ENCODE measurements at regions not wholly inside any gene's neighbourhood (a gene's known extent, or its start where the extent isn't known, plus 50 kb on each side); places are given as distances from the start of the nearest gene placed in this dataset.

DNA sequence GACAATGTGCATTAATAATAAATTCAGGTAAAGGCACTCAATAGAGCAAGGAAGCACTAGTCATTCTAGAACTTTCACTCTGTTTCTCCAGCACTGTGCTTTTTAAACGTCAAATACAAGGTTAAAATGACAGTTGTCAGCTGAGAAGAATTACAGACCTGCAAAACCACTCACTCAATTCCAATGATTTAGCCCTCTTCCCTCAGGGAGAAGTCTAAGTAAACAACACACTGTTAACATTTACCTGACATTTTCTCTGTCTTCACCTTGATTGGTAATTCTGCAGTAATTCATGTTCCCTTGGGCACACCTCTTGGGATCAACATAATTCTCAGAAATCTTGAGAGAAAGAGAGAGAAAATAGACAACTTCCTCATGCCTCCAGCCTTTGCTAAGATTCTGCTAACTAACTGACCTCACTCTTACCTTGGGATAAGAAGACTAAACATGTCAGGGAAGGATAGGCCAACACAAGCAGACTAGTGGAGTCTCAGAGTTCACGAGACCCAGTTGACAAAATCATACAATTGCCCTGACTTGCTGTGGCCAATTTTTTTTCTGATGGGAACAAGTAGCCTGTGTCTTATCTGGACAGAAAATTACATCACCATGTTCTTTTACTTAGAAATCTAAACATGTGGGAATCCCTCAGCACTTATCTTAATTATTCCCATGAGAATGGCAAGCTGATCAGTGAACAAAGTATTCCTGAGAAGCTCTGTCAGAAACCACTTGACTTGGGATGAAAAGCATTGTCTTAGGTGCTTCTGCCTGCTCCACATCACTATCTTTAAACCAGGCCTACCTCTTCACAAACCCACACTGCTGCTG is 516.8 kb upstream of the FAT3 start:
- TF ChIP-seq WT1 (tag by site-specific recombination; IDR thresholded peaks at IDR 0.05) (no peak), GLIS2 (tag by site-specific recombination; IDR thresholded peaks at IDR 0.05) (no peak), OSR2 (tag by site-specific recombination; IDR thresholded peaks at IDR 0.05) (0 out of 2 replicates have a peak, but pooled peaks have one; percentile 12), ZNF596 (tag by site-specific recombination; IDR thresholded peaks at IDR 0.05) (no peak)
- H3K36me3 ChIP-seq (ENCODE audit: control insufficient read depth in 2 of 2, insufficient read depth in 1 of 2, low read length in 2 of 2), result no peaks in the 10 kb centered on the region
- no peak overlapping the region for H3K4me3 ChIP-seq (ENCODE audit: low read depth, low read length)
- no peaks in the 10 kb centered on the region for H3K9me3 ChIP-seq (ENCODE audit: control insufficient read depth, insufficient read depth, low read depth, low read length)
- CTCF ChIA-PET, result no interaction called here
- no peak overlapping the region for H3K27ac ChIP-seq (ENCODE audit: extremely low read depth, low read depth, low read length)
- H3K4me1 ChIP-seq (ENCODE audit: control insufficient read depth, insufficient read depth, low read length), result no peaks in the 10 kb centered on the region
- POLR2A ChIA-PET, result no interaction called here

DNA sequence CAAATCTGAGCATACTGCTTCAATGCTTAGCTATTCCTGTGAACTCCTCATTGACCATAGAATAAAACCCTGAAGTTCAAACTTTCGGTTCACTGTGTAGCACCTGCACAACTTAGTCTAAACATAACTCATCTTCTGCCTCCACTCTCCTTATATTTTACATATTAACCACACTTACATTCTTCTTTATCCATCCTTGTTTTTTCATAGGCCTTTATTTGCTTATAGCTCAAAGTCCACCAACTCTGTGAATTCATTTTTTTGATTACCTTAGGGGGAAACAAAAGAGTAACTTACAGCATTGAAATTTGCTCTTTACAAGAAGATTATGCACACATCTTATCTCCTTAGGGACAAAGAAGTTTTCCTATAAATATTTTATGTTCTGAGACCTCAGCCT is 521.6 kb upstream of the FAT3 start:
- H3K9me3 ChIP-seq (ENCODE audit: control insufficient read depth, insufficient read depth, low read depth, low read length), result no peaks in the 10 kb centered on the region
- no peaks in the 10 kb centered on the region for H3K36me3 ChIP-seq (ENCODE audit: control insufficient read depth in 2 of 2, insufficient read depth in 1 of 2, low read length in 2 of 2)
- no peaks in the 10 kb centered on the region for H3K4me1 ChIP-seq (ENCODE audit: control insufficient read depth, insufficient read depth, low read length)
- H3K27ac ChIP-seq (ENCODE audit: extremely low read depth, low read depth, low read length), result no peak overlapping the region
- CTCF ChIA-PET, result no interaction called here
- TF ChIP-seq MEIS1 (CRISPR knock-in tag; IDR thresholded peaks at IDR 0.05; ENCODE audit: borderline replicate concordance) (no peak), ZNF391 (tag by site-specific recombination; IDR thresholded peaks at IDR 0.05; ENCODE audit: borderline replicate concordance, low read depth) (no peak), ZBTB7A (tag by site-specific recombination; IDR thresholded peaks at IDR 0.05; ENCODE audit: low read depth) (no peak), ZNF561 (tag by site-specific recombination; IDR thresholded peaks at IDR 0.05; ENCODE audit: borderline replicate concordance) (no peak), ZNF223 (tag by site-specific recombination; IDR thresholded peaks at IDR 0.05) (no peak)
- POLR2A ChIA-PET, result no interaction called here
- no peak overlapping the region for H3K4me3 ChIP-seq (ENCODE audit: low read depth, low read length)

DNA sequence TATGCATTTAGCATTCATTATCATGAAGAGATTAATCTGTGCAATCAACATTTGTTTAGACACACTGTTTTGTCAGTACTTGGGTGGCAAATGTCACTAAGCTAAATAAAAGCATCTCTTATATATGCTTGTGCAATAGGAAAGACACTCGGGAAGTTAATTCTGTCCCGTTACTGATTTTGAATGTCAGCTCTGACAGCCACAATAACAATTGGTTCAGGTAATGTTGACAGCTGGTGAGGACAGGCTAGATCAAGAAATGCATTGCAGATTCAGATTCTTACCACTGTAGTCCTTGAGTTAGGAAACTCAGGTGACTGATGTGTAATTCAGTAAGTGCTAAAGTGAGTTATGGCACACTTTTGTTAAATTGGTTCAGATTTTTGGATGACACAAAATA is 523.8 kb upstream of the FAT3 start:
- H3K4me1 ChIP-seq (ENCODE audit: control insufficient read depth, insufficient read depth, low read length), result no peaks in the 10 kb centered on the region
- CTCF ChIA-PET, result interaction anchor here (1.2 kb wide), 1 partner anchor 9 kb away, joined by 3 read pairs; no protein-coding TSS in a partner anchor
- no peaks in the 10 kb centered on the region for H3K9me3 ChIP-seq (ENCODE audit: control insufficient read depth, insufficient read depth, low read depth, low read length)
- POLR2A ChIA-PET, result no interaction called here
- no peak overlapping the region for H3K4me3 ChIP-seq (ENCODE audit: low read depth, low read length)
- H3K36me3 ChIP-seq (ENCODE audit: control insufficient read depth in 2 of 2, insufficient read depth in 1 of 2, low read length in 2 of 2), result no peaks in the 10 kb centered on the region
- TF ChIP-seq PRDM1 (tag by site-specific recombination; IDR thresholded peaks at IDR 0.05), result no peak
- TF ChIP-seq ZNF843 (tag by site-specific recombination; IDR thresholded peaks at IDR 0.05), result 0 out of 2 replicates have a peak, but pooled peaks have one; percentile 37
- H3K27ac ChIP-seq (ENCODE audit: extremely low read depth, low read depth, low read length), result no peak overlapping the region

DNA sequence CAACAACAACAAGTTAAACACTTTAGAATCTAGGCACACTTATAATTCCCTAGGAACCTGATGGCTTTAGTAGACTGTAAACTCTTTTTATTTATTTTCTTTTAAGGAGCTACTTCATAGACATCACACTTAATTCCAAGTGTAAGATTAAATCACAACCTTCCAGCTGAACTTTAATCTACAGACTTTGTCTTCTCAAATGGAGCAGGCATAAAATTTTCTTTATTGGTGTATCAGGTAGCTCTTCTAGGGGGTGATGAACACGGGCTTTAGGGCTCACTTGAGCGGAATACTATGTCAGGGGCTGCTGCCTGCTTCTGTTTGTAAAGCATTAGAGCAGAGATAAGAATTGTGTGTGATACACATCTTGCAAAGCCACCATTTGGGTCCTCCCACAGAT is 525.8 kb upstream of the FAT3 start:
- Histone ChIP-seq H3K27ac (ENCODE audit: extremely low read depth, low read depth, low read length) (no peak overlapping the region), H3K9me3 (ENCODE audit: control insufficient read depth, insufficient read depth, low read depth, low read length) (no peaks in the 10 kb centered on the region), H3K4me1 (ENCODE audit: control insufficient read depth, insufficient read depth, low read length) (no peaks in the 10 kb centered on the region), H3K36me3 (ENCODE audit: control insufficient read depth in 2 of 2, insufficient read depth in 1 of 2, low read length in 2 of 2) (no peaks in the 10 kb centered on the region), H3K4me3 (ENCODE audit: low read depth, low read length) (no peak overlapping the region)
- ChIA-PET CTCF (no interaction called here), POLR2A (no interaction called here)
- TF ChIP-seq ZNF202 (tag by site-specific recombination; IDR thresholded peaks at IDR 0.05; ENCODE audit: borderline replicate concordance) (no peak), GLIS1 (tag by site-specific recombination; IDR thresholded peaks at IDR 0.05) (0 out of 2 replicates have a peak, but pooled peaks have one; percentile 9), ZNF843 (tag by site-specific recombination; IDR thresholded peaks at IDR 0.05) (peak; percentile 56; the same call in 1 of the 2 replicates)

DNA sequence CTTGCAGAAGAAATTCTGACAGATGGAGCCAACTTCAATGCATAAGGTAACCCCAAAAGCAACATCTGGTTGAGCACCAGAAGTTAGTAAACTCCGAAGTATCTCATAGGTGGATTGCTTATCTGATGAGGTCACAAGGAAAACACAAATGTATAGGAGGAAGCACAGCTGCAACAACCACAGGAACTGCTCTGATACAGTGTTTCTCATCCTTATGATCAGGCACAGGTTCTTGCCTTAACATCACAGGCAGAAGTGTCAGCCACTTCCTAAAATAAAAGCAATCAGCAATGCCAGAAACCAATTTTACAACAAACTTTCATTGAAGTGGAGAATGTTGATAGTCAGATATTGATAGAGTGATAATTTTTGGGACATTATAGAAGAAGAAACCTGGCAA is 530.3 kb upstream of the FAT3 start:
- Histone ChIP-seq H3K9me3 (ENCODE audit: control insufficient read depth, insufficient read depth, low read depth, low read length) (no peaks in the 10 kb centered on the region), H3K4me3 (ENCODE audit: low read depth, low read length) (no peak overlapping the region), H3K4me1 (ENCODE audit: control insufficient read depth, insufficient read depth, low read length) (no peaks in the 10 kb centered on the region), H3K36me3 (ENCODE audit: control insufficient read depth in 2 of 2, insufficient read depth in 1 of 2, low read length in 2 of 2) (no peaks in the 10 kb centered on the region), H3K27ac (ENCODE audit: extremely low read depth, low read depth, low read length) (no peak overlapping the region)
- TF ChIP-seq, protein P1, sequence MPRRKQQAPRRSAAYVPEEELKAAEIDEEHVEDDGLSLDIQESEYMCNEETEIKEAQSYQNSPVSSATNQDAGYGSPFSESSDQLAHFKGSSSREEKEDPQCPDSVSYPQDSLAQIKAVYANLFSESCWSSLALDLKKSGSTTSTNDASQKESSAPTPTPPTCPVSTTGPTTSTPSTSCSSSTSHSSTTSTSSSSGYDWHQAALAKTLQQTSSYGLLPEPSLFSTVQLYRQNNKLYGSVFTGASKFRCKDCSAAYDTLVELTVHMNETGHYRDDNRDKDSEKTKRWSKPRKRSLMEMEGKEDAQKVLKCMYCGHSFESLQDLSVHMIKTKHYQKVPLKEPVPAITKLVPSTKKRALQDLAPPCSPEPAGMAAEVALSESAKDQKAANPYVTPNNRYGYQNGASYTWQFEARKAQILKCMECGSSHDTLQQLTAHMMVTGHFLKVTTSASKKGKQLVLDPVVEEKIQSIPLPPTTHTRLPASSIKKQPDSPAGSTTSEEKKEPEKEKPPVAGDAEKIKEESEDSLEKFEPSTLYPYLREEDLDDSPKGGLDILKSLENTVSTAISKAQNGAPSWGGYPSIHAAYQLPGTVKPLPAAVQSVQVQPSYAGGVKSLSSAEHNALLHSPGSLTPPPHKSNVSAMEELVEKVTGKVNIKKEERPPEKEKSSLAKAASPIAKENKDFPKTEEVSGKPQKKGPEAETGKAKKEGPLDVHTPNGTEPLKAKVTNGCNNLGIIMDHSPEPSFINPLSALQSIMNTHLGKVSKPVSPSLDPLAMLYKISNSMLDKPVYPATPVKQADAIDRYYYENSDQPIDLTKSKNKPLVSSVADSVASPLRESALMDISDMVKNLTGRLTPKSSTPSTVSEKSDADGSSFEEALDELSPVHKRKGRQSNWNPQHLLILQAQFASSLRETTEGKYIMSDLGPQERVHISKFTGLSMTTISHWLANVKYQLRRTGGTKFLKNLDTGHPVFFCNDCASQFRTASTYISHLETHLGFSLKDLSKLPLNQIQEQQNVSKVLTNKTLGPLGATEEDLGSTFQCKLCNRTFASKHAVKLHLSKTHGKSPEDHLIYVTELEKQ (tag by site-specific recombination; IDR thresholded peaks at IDR 0.05; ENCODE audit: borderline replicate concordance), result no peak
- TF ChIP-seq ZNF560 (tag by site-specific recombination; IDR thresholded peaks at IDR 0.05; ENCODE audit: borderline replicate concordance) (no peak), ZSCAN16 (tag by site-specific recombination; IDR thresholded peaks at IDR 0.05) (no peak), ZNF792 (tag by site-specific recombination; IDR thresholded peaks at IDR 0.05) (no peak), ZNF114 (tag by site-specific recombination; IDR thresholded peaks at IDR 0.05) (no peak), ZNF311 (tag by site-specific recombination; IDR thresholded peaks at IDR 0.05; ENCODE audit: borderline replicate concordance) (no peak), ZNF777 (tag by site-specific recombination; IDR thresholded peaks at IDR 0.05; ENCODE audit: borderline replicate concordance) (no peak), ZNF544 (tag by site-specific recombination; IDR thresholded peaks at IDR 0.05) (no peak), ZNF843 (tag by site-specific recombination; IDR thresholded peaks at IDR 0.05) (no peak), SALL2 (tag by site-specific recombination; IDR thresholded peaks at IDR 0.05; ENCODE audit: borderline replicate concordance) (no peak)
- CTCF ChIA-PET, result no interaction called here
- POLR2A ChIA-PET, result no interaction called here
